ENCODE measurements at regions not wholly inside any gene's neighbourhood (a gene's known extent, or its start where the extent isn't known, plus 50 kb on each side); places are given as distances from the start of the nearest gene placed in this dataset.

DNA sequence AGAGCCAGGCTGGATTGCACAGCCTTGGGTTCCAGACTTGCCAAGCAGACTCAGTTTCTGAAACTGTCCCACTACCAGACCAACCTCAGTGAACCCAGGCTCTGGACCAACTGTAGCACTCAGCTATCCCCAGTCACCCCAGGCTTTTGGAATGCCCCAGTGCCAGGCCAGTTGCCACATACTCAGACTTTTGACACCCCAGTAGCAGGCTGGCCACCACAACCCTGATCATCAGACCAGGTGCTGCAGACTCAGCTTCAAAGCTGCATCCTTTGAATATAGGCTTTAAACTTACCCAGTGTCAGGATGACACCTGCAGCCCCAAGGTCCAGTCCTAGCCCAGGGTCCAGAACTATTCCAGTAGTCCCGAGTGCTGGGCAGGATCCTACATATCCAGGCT lies 1389.9 kb downstream of the ARAP2 start:
- Mint-ChIP-seq H3K4me3 (ENCODE audit: unreplicated experiment) (no peak overlapping the region), H3K4me1 (ENCODE audit: unreplicated experiment) (peaks cover 19% of the 10 kb centered on the region), H3K36me3 (ENCODE audit: unreplicated experiment) (no peaks in the 10 kb centered on the region), H3K27ac (ENCODE audit: unreplicated experiment) (no peak overlapping the region), H3K27me3 (ENCODE audit: unreplicated experiment) (no peaks in the 10 kb centered on the region), H3K9me3 (ENCODE audit: unreplicated experiment) (no peaks in the 10 kb centered on the region)
- TF ChIP-seq, protein P1, sequence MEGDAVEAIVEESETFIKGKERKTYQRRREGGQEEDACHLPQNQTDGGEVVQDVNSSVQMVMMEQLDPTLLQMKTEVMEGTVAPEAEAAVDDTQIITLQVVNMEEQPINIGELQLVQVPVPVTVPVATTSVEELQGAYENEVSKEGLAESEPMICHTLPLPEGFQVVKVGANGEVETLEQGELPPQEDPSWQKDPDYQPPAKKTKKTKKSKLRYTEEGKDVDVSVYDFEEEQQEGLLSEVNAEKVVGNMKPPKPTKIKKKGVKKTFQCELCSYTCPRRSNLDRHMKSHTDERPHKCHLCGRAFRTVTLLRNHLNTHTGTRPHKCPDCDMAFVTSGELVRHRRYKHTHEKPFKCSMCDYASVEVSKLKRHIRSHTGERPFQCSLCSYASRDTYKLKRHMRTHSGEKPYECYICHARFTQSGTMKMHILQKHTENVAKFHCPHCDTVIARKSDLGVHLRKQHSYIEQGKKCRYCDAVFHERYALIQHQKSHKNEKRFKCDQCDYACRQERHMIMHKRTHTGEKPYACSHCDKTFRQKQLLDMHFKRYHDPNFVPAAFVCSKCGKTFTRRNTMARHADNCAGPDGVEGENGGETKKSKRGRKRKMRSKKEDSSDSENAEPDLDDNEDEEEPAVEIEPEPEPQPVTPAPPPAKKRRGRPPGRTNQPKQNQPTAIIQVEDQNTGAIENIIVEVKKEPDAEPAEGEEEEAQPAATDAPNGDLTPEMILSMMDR (IDR thresholded peaks at IDR 0.05), result no peak
- no peak for DNase-seq (ENCODE audit: extremely low spot score, unreplicated experiment)

DNA sequence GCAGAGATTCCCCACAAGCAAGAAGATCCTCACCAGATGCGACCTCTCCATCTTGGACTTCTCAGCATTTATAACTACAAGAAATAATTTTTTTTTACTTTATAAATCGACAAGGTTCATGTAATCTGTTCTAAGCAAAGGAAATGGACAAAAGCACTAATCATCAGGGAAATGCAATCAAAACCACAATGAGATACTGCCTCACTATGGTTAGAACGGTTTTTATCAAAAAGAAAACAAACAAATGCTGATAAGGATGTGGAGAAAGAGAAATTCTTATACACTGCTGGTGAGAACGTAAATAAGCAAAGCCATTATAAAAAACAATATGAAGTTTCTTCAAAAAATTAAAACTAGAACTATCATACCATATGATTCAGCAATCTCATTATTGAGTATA lies 1382.6 kb downstream of the ARAP2 start:
- TF ChIP-seq, protein P1 (IDR thresholded peaks at IDR 0.05), result no peak
- Mint-ChIP-seq H3K27ac (ENCODE audit: unreplicated experiment) (no peak overlapping the region), H3K27me3 (ENCODE audit: unreplicated experiment) (no peaks in the 10 kb centered on the region), H3K36me3 (ENCODE audit: unreplicated experiment) (no peaks in the 10 kb centered on the region), H3K9me3 (ENCODE audit: unreplicated experiment) (no peaks in the 10 kb centered on the region), H3K4me3 (ENCODE audit: unreplicated experiment) (no peak overlapping the region), H3K4me1 (ENCODE audit: unreplicated experiment) (peaks cover 2% of the 10 kb centered on the region)
- no peak for DNase-seq (ENCODE audit: extremely low spot score, unreplicated experiment)

DNA sequence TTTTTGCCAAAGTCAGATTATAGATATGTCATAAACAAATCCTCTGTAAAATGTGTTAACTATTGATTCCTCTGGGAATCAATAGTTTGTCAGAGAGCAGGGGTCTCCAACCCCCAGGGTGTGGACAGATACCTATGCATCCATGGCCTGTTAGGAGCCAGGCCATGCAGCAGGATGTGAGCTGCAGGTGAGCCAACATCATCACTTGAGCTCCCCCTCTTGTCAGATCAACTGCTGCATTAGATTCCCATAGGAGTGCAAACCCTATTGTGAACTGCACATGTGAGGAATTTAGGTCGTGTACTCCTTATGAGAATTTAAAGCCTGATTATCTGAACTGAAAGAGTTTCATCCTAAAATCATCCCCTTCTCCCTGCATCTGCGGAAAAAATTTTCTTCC lies 1365.4 kb downstream of the ARAP2 start:
- Mint-ChIP-seq H3K27ac (ENCODE audit: unreplicated experiment) (no peak overlapping the region), H3K27me3 (ENCODE audit: unreplicated experiment) (no peaks in the 10 kb centered on the region), H3K9me3 (ENCODE audit: unreplicated experiment) (peaks cover 22% of the 10 kb centered on the region), H3K36me3 (ENCODE audit: unreplicated experiment) (peaks cover 10% of the 10 kb centered on the region), H3K4me1 (ENCODE audit: unreplicated experiment) (no peaks in the 10 kb centered on the region), H3K4me3 (ENCODE audit: unreplicated experiment) (no peak overlapping the region)
- TF ChIP-seq, protein P1 (IDR thresholded peaks at IDR 0.05), result no peak
- DNase-seq (ENCODE audit: extremely low spot score, unreplicated experiment), result no peak

DNA sequence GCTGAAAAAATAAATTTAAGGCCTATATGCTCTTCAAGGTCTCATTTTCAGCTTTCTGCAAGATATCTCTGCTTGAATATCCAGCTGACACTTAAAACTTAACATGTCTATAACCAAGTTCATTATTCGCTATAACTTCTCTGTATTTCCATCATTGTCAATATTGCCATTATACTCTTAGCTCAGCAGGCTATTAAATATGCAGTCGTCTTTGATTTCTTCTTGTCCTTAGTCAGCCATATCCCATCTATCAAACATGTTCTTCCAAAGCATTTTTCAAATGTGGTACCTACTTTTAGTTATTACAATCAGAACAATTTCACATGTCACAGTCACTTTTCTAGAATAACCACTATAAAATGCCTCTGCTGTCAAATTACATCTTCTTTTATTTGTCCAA lies 1364.1 kb downstream of the ARAP2 start:
- Mint-ChIP-seq H3K9me3 (ENCODE audit: unreplicated experiment) (peaks cover 12% of the 10 kb centered on the region), H3K4me3 (ENCODE audit: unreplicated experiment) (no peak overlapping the region)
- TF ChIP-seq, protein P1 (IDR thresholded peaks at IDR 0.05), result no peak

DNA sequence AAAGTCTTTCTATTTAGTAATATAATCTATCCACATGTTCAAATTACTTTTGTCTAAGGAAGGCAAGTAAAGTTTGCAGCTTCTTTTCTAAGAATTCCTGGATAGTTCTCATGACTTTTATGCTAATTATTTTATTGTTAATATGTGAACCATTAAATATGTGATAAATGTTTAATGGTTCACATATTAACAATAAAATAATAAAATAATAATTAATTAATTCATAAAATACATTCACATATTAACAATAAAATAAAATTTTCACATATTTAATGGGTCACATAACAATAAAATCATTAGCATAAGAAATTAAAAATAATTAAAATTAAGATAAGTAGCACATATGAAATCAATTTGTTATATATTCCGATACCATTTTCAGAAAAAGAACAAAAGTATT lies 1352.4 kb downstream of the ARAP2 start:
- Mint-ChIP-seq H3K36me3 (ENCODE audit: unreplicated experiment) (no peaks in the 10 kb centered on the region), H3K27me3 (ENCODE audit: unreplicated experiment) (no peaks in the 10 kb centered on the region), H3K27ac (ENCODE audit: unreplicated experiment) (no peak overlapping the region), H3K4me1 (ENCODE audit: unreplicated experiment) (no peaks in the 10 kb centered on the region), H3K4me3 (ENCODE audit: unreplicated experiment) (no peak overlapping the region), H3K9me3 (ENCODE audit: unreplicated experiment) (peaks cover 4% of the 10 kb centered on the region)
- no peak for DNase-seq (ENCODE audit: extremely low spot score, unreplicated experiment)
- TF ChIP-seq, protein P1 (IDR thresholded peaks at IDR 0.05), result no peak

More for the DNA sequence above, 1364.1 kb downstream of the ARAP2 start:
- H3K27me3 Mint-ChIP-seq (ENCODE audit: unreplicated experiment), result no peaks in the 10 kb centered on the region
- no peak overlapping the region for H3K27ac Mint-ChIP-seq (ENCODE audit: unreplicated experiment)
- peaks cover 1% of the 10 kb centered on the region for H3K36me3 Mint-ChIP-seq (ENCODE audit: unreplicated experiment)
- no peak for DNase-seq (ENCODE audit: extremely low spot score, unreplicated experiment)
- H3K4me1 Mint-ChIP-seq (ENCODE audit: unreplicated experiment), result no peaks in the 10 kb centered on the region
